Kasumi-1 (cell line): ENCODE measurements at regions not wholly inside any gene's neighbourhood (a gene's known extent, or its start where the extent isn't known, plus 50 kb on each side); places are given as distances from the start of the nearest gene placed in this dataset.
"Not testable (repeated sequence)": the region's sequence is repeated elsewhere in the genome, so short reads cannot be mapped to it uniquely, and the experiment has no call there.

Experiments
- DNase-seq, 2 experiments: peaks; one replicate each; lab custom pipeline; 2025; lab: John Stamatoyannopoulos, UW

- not testable (repeated sequence) for DNase-seq
Measured at GRCh38 chr16:15204571-15204970, 110.5 kb upstream of the RRN3 start.

GRCh38 chr16:15192813-15193212, 98.7 kb upstream of the RRN3 start:
- DNase-seq: not testable (repeated sequence)

- DNase-seq: not testable (repeated sequence)
Measured at GRCh38 chr16:15192197-15192596, 98.1 kb upstream of the RRN3 start.

GRCh38 chr16:15189478-15189877, 95.4 kb upstream of the RRN3 start:
- DNase-seq: not testable (repeated sequence)
